SH-SY5Y (cell line): ENCODE measurements at regions not wholly inside any gene's neighbourhood (a gene's known extent, or its start where the extent isn't known, plus 50 kb on each side); places are given as distances from the start of the nearest gene placed in this dataset.

Experiments used
- GATA2 ChIP-seq: IDR thresholded peaks from 2 replicates; pipeline ENCODE4 v1.6.1; 2011; ENCODE audit warnings: mild to moderate bottlenecking, low read depth, low read length
- GATA3 ChIP-seq: IDR thresholded peaks from 2 replicates; pipeline ENCODE4 v1.6.1; 2011; ENCODE audit warnings: low read depth, mild to moderate bottlenecking, low read length, moderate library complexity

- TF ChIP-seq GATA2 (no peak), GATA3 (no peak)
These were observed 249.1 kb upstream of the PROX1 start for GRCh38 chr1:213738658-213739057.
